Panc1 (cell line): ENCODE measurements at regions not wholly inside any gene's neighbourhood (a gene's known extent, or its start where the extent isn't known, plus 50 kb on each side); places are given as distances from the start of the nearest gene placed in this dataset.

Experiments used
- ATAC-seq: fragments of 200-7000 bp; cut with Tn5 transposase; 2 replicates; pipeline ENCODE4 v1.9.1; 2020; ENCODE audit warnings: mild to moderate bottlenecking, moderate library complexity
- BruUV-seq: library from RNA; stranded (reverse); fragments of 400-500 nt; replicated peaks from 2 replicates; lab custom pipeline; 2021; lab: Mats Ljungman, UMichigan
- CTCF ChIA-PET: fragments of 300-600 bp; sonication (Branson Sonifier 250); formaldehyde crosslinking; loops from one replicate; lab custom pipeline; 2022; ENCODE audit warnings: antibody characterized with exemption; lab: Charles Lee
- POLR2A ChIA-PET: fragments of 300-600 bp; sonication (Branson Sonifier 250); formaldehyde crosslinking; loops from one replicate; lab custom pipeline; 2022; ENCODE audit warnings: antibody characterized with exemption; lab: Charles Lee
- DNase-seq: peaks from one replicate; pipeline ENCODE4 v3.0.0-alpha.2; 2010; ENCODE audit warnings: low read depth, low spot score
- H3K27ac ChIP-seq: 2 replicates; pipeline ENCODE4 v1.5.1; 2011; ENCODE audit warnings: mild to moderate bottlenecking, low read length, inconsistent platforms
- H3K27me3 ChIP-seq: fragments of 200-500 bp; sonication (Bioruptor generic); 2 replicates; pipeline ENCODE4 v1.6.0; 2014; ENCODE audit warnings: low read length, inconsistent platforms; ENCODE audit not compliant: control insufficient read depth, insufficient read depth
- H3K36me3 ChIP-seq: fragments of 200-500 bp; sonication (Bioruptor generic); 2 replicates; pipeline ENCODE4 v1.5.1; 2014; ENCODE audit warnings: inconsistent platforms, mild to moderate bottlenecking, low read length, moderate library complexity; ENCODE audit not compliant: control insufficient read depth, insufficient read depth
- H3K4me1 ChIP-seq: 2 replicates; pipeline ENCODE4 v1.5.1; 2011; ENCODE audit warnings: inconsistent platforms, mild to moderate bottlenecking, low read length, moderate library complexity; ENCODE audit not compliant: control insufficient read depth, insufficient read depth
- H3K4me3 ChIP-seq, 2 experiments: 2 replicates each; pipeline ENCODE4 v1.5.1; 2011 to 2012; ENCODE audit warnings: low read depth in 2 of 2, low read length in 2 of 2, mild to moderate bottlenecking in 2 of 2, inconsistent platforms in 1 of 2, moderate library complexity in 1 of 2
- H3K9me3 ChIP-seq: fragments of 200-500 bp; sonication (Bioruptor generic); 2 replicates; pipeline ENCODE4 v1.5.1; 2014; ENCODE audit warnings: low read depth, mild to moderate bottlenecking, inconsistent platforms, low read length, moderate library complexity; ENCODE audit not compliant: control insufficient read depth, insufficient read depth
- POLR2AphosphoS5 ChIP-seq: IDR thresholded peaks from 2 replicates; pipeline ENCODE4 v1.6.1; 2012; ENCODE audit warnings: mild to moderate bottlenecking, low read depth, low read length, moderate library complexity
- SIN3A ChIP-seq: IDR thresholded peaks from 2 replicates; pipeline ENCODE4 v1.6.1; 2012; ENCODE audit warnings: low read depth, mild to moderate bottlenecking, low read length, moderate library complexity, borderline replicate concordance; ENCODE audit not compliant: insufficient read depth
- TCF7L2 ChIP-seq: IDR thresholded peaks from 2 replicates; pipeline ENCODE4 v1.6.1; 2011; ENCODE audit warnings: mild to moderate bottlenecking, low read depth, low read length, inconsistent platforms
- in situ Hi-C: cut with HindIII; loops from 2 replicates; pipeline ENCODE4 v1.10.0; 2016; ENCODE audit warnings: low sequenced_read_pairs, low pct_unique_long_range_greater_than_20kb
- intact Hi-C: fragments of 100-400 bp; cut with micrococcal nuclease; formaldehyde crosslinking; loops from one replicate; pipeline ENCODE4 v1.10.0; 2022; ENCODE audit not compliant: unreplicated experiment
- TF ChIP-seq, protein P1 (sequence below), 2 experiments: IDR thresholded peaks; 2 replicates each; pipeline ENCODE4 v1.6.1; 2011 to 2012; ENCODE audit warnings: low read depth in 2 of 2, control low read depth in 1 of 2, low read length in 1 of 2, mild to moderate bottlenecking in 1 of 2, moderate library complexity in 1 of 2; ENCODE audit not compliant: insufficient read depth in 1 of 2
- TF ChIP-seq, protein P2 (sequence below): fragments of 450-650 bp; IDR thresholded peaks from 2 replicates; pipeline ENCODE4 v1.5.1; 2017; ENCODE audit warnings: mild to moderate bottlenecking

DNA sequence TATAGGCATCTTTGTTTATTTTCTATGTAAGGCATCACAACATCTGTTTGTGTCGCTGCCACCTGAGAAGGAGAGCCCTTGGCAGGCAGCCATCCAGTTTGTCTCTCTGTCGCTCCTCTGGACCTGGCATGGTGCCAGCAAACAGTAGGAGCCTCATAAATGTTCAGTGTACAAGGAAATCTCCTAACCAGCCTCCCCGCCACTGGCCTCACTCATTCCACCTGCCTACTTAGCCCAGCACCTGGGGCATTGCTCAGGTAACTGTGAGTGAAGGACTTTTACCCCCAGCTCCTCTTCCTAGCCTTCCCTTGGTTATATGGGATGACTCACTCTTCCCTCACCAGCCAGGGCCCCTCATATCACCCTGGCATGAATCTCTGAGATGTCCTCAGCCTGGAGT lies 61.7 kb upstream of the NPTX2 start:
- Histone ChIP-seq H3K36me3 (no peaks in the 10 kb centered on the region), H3K4me3 (no peak overlapping the region), H3K27ac (no peak overlapping the region), H3K9me3 (no peaks in the 10 kb centered on the region; the same call in 1 of the 2 replicates), H3K4me1 (no peaks in the 10 kb centered on the region), H3K27me3 (no peaks in the 10 kb centered on the region)
- POLR2A ChIA-PET, result interaction anchor here (0.6 kb wide), 1 partner anchor 142 kb away, joined by 5 read pairs; no protein-coding TSS in a partner anchor
- in situ Hi-C loops (no loop called here), intact Hi-C loops (no loop called here)
- ATAC-seq (peak; percentile 54; the same call in 1 of the 2 replicates), DNase-seq (no peak)
- CTCF ChIA-PET, result no interaction called here
- TF ChIP-seq TCF7L2 (no peak), SIN3A (no peak), POLR2AphosphoS5 (no peak)
- TF ChIP-seq, protein P1, sequence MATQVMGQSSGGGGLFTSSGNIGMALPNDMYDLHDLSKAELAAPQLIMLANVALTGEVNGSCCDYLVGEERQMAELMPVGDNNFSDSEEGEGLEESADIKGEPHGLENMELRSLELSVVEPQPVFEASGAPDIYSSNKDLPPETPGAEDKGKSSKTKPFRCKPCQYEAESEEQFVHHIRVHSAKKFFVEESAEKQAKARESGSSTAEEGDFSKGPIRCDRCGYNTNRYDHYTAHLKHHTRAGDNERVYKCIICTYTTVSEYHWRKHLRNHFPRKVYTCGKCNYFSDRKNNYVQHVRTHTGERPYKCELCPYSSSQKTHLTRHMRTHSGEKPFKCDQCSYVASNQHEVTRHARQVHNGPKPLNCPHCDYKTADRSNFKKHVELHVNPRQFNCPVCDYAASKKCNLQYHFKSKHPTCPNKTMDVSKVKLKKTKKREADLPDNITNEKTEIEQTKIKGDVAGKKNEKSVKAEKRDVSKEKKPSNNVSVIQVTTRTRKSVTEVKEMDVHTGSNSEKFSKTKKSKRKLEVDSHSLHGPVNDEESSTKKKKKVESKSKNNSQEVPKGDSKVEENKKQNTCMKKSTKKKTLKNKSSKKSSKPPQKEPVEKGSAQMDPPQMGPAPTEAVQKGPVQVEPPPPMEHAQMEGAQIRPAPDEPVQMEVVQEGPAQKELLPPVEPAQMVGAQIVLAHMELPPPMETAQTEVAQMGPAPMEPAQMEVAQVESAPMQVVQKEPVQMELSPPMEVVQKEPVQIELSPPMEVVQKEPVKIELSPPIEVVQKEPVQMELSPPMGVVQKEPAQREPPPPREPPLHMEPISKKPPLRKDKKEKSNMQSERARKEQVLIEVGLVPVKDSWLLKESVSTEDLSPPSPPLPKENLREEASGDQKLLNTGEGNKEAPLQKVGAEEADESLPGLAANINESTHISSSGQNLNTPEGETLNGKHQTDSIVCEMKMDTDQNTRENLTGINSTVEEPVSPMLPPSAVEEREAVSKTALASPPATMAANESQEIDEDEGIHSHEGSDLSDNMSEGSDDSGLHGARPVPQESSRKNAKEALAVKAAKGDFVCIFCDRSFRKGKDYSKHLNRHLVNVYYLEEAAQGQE (IDR thresholded peaks at IDR 0.05; ENCODE audit: insufficient read depth in 1 of 2, low read depth in 2 of 2, low read length in 1 of 2), result no peak
- TF ChIP-seq, protein P2, sequence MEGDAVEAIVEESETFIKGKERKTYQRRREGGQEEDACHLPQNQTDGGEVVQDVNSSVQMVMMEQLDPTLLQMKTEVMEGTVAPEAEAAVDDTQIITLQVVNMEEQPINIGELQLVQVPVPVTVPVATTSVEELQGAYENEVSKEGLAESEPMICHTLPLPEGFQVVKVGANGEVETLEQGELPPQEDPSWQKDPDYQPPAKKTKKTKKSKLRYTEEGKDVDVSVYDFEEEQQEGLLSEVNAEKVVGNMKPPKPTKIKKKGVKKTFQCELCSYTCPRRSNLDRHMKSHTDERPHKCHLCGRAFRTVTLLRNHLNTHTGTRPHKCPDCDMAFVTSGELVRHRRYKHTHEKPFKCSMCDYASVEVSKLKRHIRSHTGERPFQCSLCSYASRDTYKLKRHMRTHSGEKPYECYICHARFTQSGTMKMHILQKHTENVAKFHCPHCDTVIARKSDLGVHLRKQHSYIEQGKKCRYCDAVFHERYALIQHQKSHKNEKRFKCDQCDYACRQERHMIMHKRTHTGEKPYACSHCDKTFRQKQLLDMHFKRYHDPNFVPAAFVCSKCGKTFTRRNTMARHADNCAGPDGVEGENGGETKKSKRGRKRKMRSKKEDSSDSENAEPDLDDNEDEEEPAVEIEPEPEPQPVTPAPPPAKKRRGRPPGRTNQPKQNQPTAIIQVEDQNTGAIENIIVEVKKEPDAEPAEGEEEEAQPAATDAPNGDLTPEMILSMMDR, result no peak
- BruUV-seq, result no TSS peak

DNA sequence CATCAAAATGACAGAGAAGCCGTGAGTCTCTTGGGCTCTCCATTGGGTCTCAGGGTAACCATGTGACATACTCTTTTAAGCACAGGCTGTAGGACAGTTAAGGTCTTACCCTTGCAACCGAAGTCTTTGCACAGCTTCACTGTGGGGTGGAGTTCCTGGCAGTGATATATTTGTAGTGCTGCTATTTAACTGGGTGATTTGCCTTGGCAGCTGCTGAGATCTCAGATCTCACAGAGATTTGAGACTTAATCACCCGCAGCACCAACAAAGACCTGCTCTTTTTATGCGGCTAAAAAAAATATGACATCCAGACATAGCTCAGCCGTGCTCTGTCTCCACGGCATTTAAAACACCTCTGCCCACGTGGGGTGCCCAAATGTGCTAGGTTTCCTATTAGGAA lies 63.4 kb upstream of the NPTX2 start:
- no peaks in the 10 kb centered on the region for H3K36me3 ChIP-seq
- intact Hi-C loops (no loop called here), in situ Hi-C loops (no loop called here)
- ChIA-PET POLR2A (interaction anchor here (0.6 kb wide), 1 partner anchor 65 kb away, joined by 3 read pairs; no protein-coding TSS in a partner anchor), CTCF (interaction anchor here (0.6 kb wide), 1 partner anchor 178 kb away, joined by 5 read pairs; no protein-coding TSS in a partner anchor)
- no peak overlapping the region for H3K4me3 ChIP-seq
- no peak for TF ChIP-seq POLR2AphosphoS5
- no peak for TF ChIP-seq SIN3A
- TF ChIP-seq, protein P2, result no peak
- TF ChIP-seq, protein P1 (IDR thresholded peaks at IDR 0.05; ENCODE audit: insufficient read depth in 1 of 2, low read depth in 2 of 2, low read length in 1 of 2), result no peak
- TF ChIP-seq TCF7L2, result no peak
- H3K9me3 ChIP-seq, result no peaks in the 10 kb centered on the region; the same call in 1 of the 2 replicates
- H3K4me1 ChIP-seq, result no peaks in the 10 kb centered on the region
- DNase-seq (no peak), ATAC-seq (no peak; the same call in 1 of the 2 replicates)
- H3K27me3 ChIP-seq, result no peaks in the 10 kb centered on the region
- no peak overlapping the region for H3K27ac ChIP-seq
- BruUV-seq, result no TSS peak
